ENCODE measurements at regions not wholly inside any gene's neighbourhood (a gene's known extent, or its start where the extent isn't known, plus 50 kb on each side); places are given as distances from the start of the nearest gene placed in this dataset.

DNA sequence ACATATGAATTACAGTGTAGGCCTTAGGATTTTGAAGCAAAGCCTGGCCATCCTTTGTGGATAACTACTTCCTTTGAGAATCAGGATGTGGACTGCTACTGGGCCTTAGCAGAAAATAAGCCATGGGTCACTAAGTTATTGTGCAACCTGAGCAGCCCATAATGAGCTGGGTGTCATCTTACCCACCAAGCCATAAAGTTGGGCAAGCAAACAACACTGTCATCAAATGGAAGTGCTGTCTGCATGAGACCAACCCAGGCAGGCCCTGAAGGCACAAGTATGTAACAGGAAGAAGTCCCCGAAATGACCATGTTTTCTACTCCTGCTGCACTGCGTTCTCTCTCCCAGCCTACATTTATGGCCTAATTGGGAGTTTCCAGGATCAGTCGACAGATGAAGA lies 205.6 kb upstream of the GGTLC1 start:
- TF ChIP-seq CTCF (IDR thresholded peaks at IDR 0.05; ENCODE audit: poor library complexity) (no peak), EZH2 (IDR thresholded peaks at IDR 0.05; ENCODE audit: borderline replicate concordance) (no peak), EZH2phosphoT487 (IDR thresholded peaks at IDR 0.05; ENCODE audit: low read depth, severe bottlenecking, unreplicated experiment) (no peak)

All from hepatocyte (in vitro differentiated cells).